Activated B cell treated with CpG ODN at 0.5 μM for 24 hours (primary cell): ENCODE measurements at regions not wholly inside any gene's neighbourhood (a gene's known extent, or its start where the extent isn't known, plus 50 kb on each side); places are given as distances from the start of the nearest gene placed in this dataset.

Source experiments
- ATAC-seq: fragments of 200-7000 bp; cut with Tn5 transposase; one replicate; pipeline ENCODE4 v1.10.0; 2021; ENCODE audit warnings: low read depth, mild to moderate bottlenecking, moderate library complexity
- CTCF ChIA-PET: fragments of 350-600 bp; sonication (Branson Sonifier 250); formaldehyde crosslinking; loops from one replicate; lab custom pipeline; 2021; ENCODE audit warnings: antibody characterized with exemption; lab: Charles Lee
- POLR2A ChIA-PET: fragments of 350-600 bp; sonication (Branson Sonifier 250); formaldehyde crosslinking; loops from one replicate; lab custom pipeline; 2021; ENCODE audit warnings: antibody characterized with exemption; lab: Charles Lee
- DNase-seq: peaks from one replicate; pipeline ENCODE4 v3.0.0; 2022
- H3K27ac Mint-ChIP-seq: one replicate; pipeline ENCODE4 v1.8.0; 2020; ENCODE audit warnings: mixed read lengths
- H3K27me3 Mint-ChIP-seq: one replicate; pipeline ENCODE4 v1.8.0; 2021; ENCODE audit warnings: mixed read lengths
- H3K36me3 Mint-ChIP-seq: one replicate; pipeline ENCODE4 v1.8.0; 2021; ENCODE audit warnings: low read depth, mixed read lengths
- H3K4me1 Mint-ChIP-seq: one replicate; pipeline ENCODE4 v1.8.0; 2021; ENCODE audit warnings: mixed read lengths
- H3K4me3 Mint-ChIP-seq: one replicate; pipeline ENCODE4 v1.8.0; 2020; ENCODE audit warnings: mild to moderate bottlenecking, mixed read lengths
- H3K9me3 Mint-ChIP-seq: one replicate; pipeline ENCODE4 v1.8.0; 2020; ENCODE audit warnings: mixed read lengths
- CTCF ChIP-seq: fragments of 200-600 bp; IDR thresholded peaks from one replicate; pipeline ENCODE4 v1.8.0; 2022; ENCODE audit warnings: antibody characterized with exemption, mild to moderate bottlenecking
- intact Hi-C: fragments of 100-400 bp; cut with micrococcal nuclease; formaldehyde crosslinking; loops from one replicate; pipeline ENCODE4 v1.15.1; 2024

GRCh38 chr9:30116673-30117217 is 2267.7 kb upstream of the ACO1 start:
- peaks cover 2% of the 10 kb centered on the region for H3K9me3 Mint-ChIP-seq
- H3K27me3 Mint-ChIP-seq = no peaks in the 10 kb centered on the region
- no peak for TF ChIP-seq CTCF
- H3K27ac Mint-ChIP-seq = no peak overlapping the region
- no peak overlapping the region for H3K4me3 Mint-ChIP-seq
- CTCF ChIA-PET = no interaction called here
- no peaks in the 10 kb centered on the region for H3K36me3 Mint-ChIP-seq
- ATAC-seq (no peak), DNase-seq (no peak)
- POLR2A ChIA-PET = no interaction called here
- H3K4me1 Mint-ChIP-seq = no peaks in the 10 kb centered on the region
- intact Hi-C loops = loop anchor here (10.0 kb wide), 1 partner anchor 58 kb away; no protein-coding TSS in a partner anchor

- H3K4me3 Mint-ChIP-seq = no peak overlapping the region
- TF ChIP-seq CTCF = no peak
- intact Hi-C loops = no loop called here
- ATAC-seq = no peak
- H3K4me1 Mint-ChIP-seq = no peaks in the 10 kb centered on the region
- no peaks in the 10 kb centered on the region for H3K27me3 Mint-ChIP-seq
- no peak overlapping the region for H3K27ac Mint-ChIP-seq
- H3K36me3 Mint-ChIP-seq = no peaks in the 10 kb centered on the region
- H3K9me3 Mint-ChIP-seq = peaks cover under 1% of the 10 kb centered on the region
- ChIA-PET CTCF (no interaction called here), POLR2A (no interaction called here)
- no peak for DNase-seq
Observed at GRCh38 chr9:30120666-30121065, 2263.8 kb upstream of the ACO1 start.

- CTCF ChIA-PET = no interaction called here
- Mint-ChIP-seq H3K4me1 (no peaks in the 10 kb centered on the region), H3K36me3 (no peaks in the 10 kb centered on the region), H3K27me3 (no peaks in the 10 kb centered on the region), H3K4me3 (no peak overlapping the region), H3K9me3 (no peaks in the 10 kb centered on the region), H3K27ac (no peak overlapping the region)
- intact Hi-C loops = no loop called here
- POLR2A ChIA-PET = no interaction called here
- no peak for DNase-seq
- TF ChIP-seq CTCF = no peak
- no peak for ATAC-seq
Observed at GRCh38 chr9:30121611-30122010, 2262.8 kb upstream of the ACO1 start.

GRCh38 chr9:30125881-30126280 is 2258.6 kb upstream of the ACO1 start:
- ATAC-seq (no peak), DNase-seq (no peak)
- ChIA-PET CTCF (no interaction called here), POLR2A (no interaction called here)
- Mint-ChIP-seq H3K27me3 (no peaks in the 10 kb centered on the region), H3K4me1 (no peaks in the 10 kb centered on the region), H3K27ac (no peak overlapping the region), H3K36me3 (no peaks in the 10 kb centered on the region), H3K9me3 (peaks cover 3% of the 10 kb centered on the region), H3K4me3 (no peak overlapping the region)
- intact Hi-C loops = no loop called here
- TF ChIP-seq CTCF = no peak

- CTCF ChIA-PET = no interaction called here
- Mint-ChIP-seq H3K4me3 (no peak overlapping the region), H3K36me3 (no peaks in the 10 kb centered on the region), H3K27me3 (no peaks in the 10 kb centered on the region), H3K4me1 (no peaks in the 10 kb centered on the region), H3K9me3 (peaks cover 3% of the 10 kb centered on the region), H3K27ac (no peak overlapping the region)
- ATAC-seq (no peak), DNase-seq (no peak)
- POLR2A ChIA-PET = no interaction called here
- no peak for TF ChIP-seq CTCF
- intact Hi-C loops = no loop called here
Observed at GRCh38 chr9:30127371-30127770, 2257.1 kb upstream of the ACO1 start.
